IMR-90 (cell line): ENCODE measurements at regions not wholly inside any gene's neighbourhood (a gene's known extent, or its start where the extent isn't known, plus 50 kb on each side); places are given as distances from the start of the nearest gene placed in this dataset.

Source experiments
- CEBPB ChIP-seq: IDR thresholded peaks from 2 replicates; pipeline ENCODE4 v1.6.1; 2012; ENCODE audit warnings: low read depth, low read length, improper control_type of control experiment
- CHD1 ChIP-seq: IDR thresholded peaks from 2 replicates; pipeline ENCODE4 v1.6.1; 2012; ENCODE audit warnings: low read depth, low read length, improper control_type of control experiment
- CTCF ChIP-seq: conservative IDR thresholded peaks from 2 replicates; pipeline ENCODE4 v1.5.1; 2012; ENCODE audit warnings: mild to moderate bottlenecking, low read depth, low read length, improper control_type of control experiment
- ELK1 ChIP-seq: fragments of 150-350 bp; IDR thresholded peaks from 2 replicates; pipeline ENCODE4 v1.6.1; 2016; ENCODE audit warnings: low read depth, mild to moderate bottlenecking, low read length, moderate library complexity, borderline replicate concordance
- MAFK ChIP-seq: IDR thresholded peaks from 2 replicates; pipeline ENCODE4 v1.6.1; 2012; ENCODE audit warnings: low read depth, low read length, improper control_type of control experiment
- MXI1 ChIP-seq: IDR thresholded peaks from 2 replicates; pipeline ENCODE4 v1.6.1; 2012; ENCODE audit warnings: low read depth, mild to moderate bottlenecking, low read length, moderate library complexity, borderline replicate concordance
- NFE2L2 ChIP-seq: fragments of 150-350 bp; IDR thresholded peaks from 2 replicates; pipeline ENCODE4 v1.6.1; 2016; ENCODE audit warnings: low read depth, mild to moderate bottlenecking, low read length
- POLR2A ChIP-seq: IDR thresholded peaks from 2 replicates; pipeline ENCODE4 v1.6.1; 2012; ENCODE audit warnings: mild to moderate bottlenecking, low read depth, low read length
- RAD21 ChIP-seq: IDR thresholded peaks from 2 replicates; pipeline ENCODE4 v1.6.1; 2012; ENCODE audit warnings: low read length, improper control_type of control experiment
- RFX5 ChIP-seq: IDR thresholded peaks from 2 replicates; pipeline ENCODE4 v1.8.0; 2012; ENCODE audit warnings: low read depth, mild to moderate bottlenecking, low read length, moderate library complexity
- USF2 ChIP-seq: fragments of 150-350 bp; IDR thresholded peaks from 2 replicates; pipeline ENCODE4 v1.6.1; 2017; ENCODE audit warnings: mild to moderate bottlenecking, antibody characterized with exemption, low read length, low read depth

- TF ChIP-seq CHD1 (no peak), CTCF (no peak), USF2 (no peak), RFX5 (no peak), ELK1 (no peak), MXI1 (no peak), POLR2A (no peak), CEBPB (no peak), RAD21 (no peak), NFE2L2 (no peak), MAFK (no peak)
Observed at GRCh38 chr2:43095533-43096295, 130.7 kb downstream of the ZFP36L2 start.
